Ovary (tissue), 3 donors: ENCODE measurements at regions not wholly inside any gene's neighbourhood (a gene's known extent, or its start where the extent isn't known, plus 50 kb on each side); places are given as distances from the start of the nearest gene placed in this dataset.

Experiments
- POLR2A ChIP-seq: fragments of 450-650 bp; IDR thresholded peaks from one replicate; pipeline ENCODE4 v1.6.1; 2017; ENCODE audit warnings: antibody characterized with exemption, mild to moderate bottlenecking, moderate library complexity
- TF ChIP-seq, protein P1 (sequence below), 3 donors: fragments of 450-650 bp in 2 of 3; fragments of 200-600 bp in 1 of 3; IDR thresholded peaks; one replicate each; pipeline versions ENCODE4 v1.5.1 to v1.8.0; 2016 to 2022; ENCODE audit warnings: antibody characterized with exemption in 3 of 3, mild to moderate bottlenecking in 1 of 3
- donor health status: DM: no; HTN: no; CAD: no.

DNA sequence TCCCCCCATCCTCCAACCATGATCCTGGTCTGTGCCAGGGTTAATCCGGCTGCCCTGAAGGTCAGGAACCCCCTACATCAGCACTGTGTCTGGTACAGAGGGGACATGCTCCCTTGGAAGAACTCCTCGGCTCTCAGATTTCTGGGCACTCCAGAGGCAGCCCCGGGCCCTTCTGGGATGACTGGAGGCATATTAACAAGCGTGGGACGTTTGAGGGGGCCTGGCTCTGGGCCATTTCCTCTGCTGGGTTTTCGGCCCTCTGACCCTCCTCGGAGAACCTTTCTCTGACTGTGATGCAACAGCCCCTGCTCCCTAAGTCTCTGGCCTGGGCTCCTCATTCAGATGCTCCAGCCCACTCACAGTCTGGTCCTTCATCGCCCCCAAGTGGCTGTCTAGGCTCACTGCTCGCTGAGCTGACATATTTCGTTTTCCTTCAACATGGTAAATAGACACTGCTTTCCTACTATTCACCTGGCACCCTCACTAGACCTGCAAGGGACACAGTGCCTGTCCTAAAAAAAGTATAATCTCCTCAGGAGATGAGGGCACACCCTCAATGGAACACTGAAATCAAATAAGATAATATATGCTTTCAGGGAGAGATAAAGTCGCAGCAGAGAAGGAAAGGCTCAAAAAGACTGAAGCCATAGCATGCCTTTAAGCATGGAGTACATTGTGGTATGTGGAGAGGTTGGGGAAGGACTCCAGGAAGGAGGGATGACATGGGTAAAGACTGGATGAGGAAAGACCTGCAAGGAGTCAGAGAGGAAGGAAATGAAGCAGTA lies 404.7 kb upstream of the TRPC7 start:
- TF ChIP-seq, protein P1, sequence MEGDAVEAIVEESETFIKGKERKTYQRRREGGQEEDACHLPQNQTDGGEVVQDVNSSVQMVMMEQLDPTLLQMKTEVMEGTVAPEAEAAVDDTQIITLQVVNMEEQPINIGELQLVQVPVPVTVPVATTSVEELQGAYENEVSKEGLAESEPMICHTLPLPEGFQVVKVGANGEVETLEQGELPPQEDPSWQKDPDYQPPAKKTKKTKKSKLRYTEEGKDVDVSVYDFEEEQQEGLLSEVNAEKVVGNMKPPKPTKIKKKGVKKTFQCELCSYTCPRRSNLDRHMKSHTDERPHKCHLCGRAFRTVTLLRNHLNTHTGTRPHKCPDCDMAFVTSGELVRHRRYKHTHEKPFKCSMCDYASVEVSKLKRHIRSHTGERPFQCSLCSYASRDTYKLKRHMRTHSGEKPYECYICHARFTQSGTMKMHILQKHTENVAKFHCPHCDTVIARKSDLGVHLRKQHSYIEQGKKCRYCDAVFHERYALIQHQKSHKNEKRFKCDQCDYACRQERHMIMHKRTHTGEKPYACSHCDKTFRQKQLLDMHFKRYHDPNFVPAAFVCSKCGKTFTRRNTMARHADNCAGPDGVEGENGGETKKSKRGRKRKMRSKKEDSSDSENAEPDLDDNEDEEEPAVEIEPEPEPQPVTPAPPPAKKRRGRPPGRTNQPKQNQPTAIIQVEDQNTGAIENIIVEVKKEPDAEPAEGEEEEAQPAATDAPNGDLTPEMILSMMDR (IDR thresholded peaks at IDR 0.05), result no peak
- TF ChIP-seq POLR2A, result no peak
